HK-2 (cell line): ENCODE measurements at regions not wholly inside any gene's neighbourhood (a gene's known extent, or its start where the extent isn't known, plus 50 kb on each side); places are given as distances from the start of the nearest gene placed in this dataset.

Experiments used
- DNase-seq: peaks from one replicate; pipeline ENCODE4 v3.0.0-alpha.2; 2018; ENCODE audit not compliant: unreplicated experiment

GRCh38 chr10:78479467-78479866 is 445.8 kb downstream of the RPS24 start:
- no peak for DNase-seq

GRCh38 chr10:78481842-78482241 is 448.2 kb downstream of the RPS24 start:
- no peak for DNase-seq

- no peak for DNase-seq
These were observed 450.0 kb downstream of the RPS24 start for GRCh38 chr10:78483641-78484040.

- DNase-seq, result no peak
These were observed 455.4 kb downstream of the RPS24 start for GRCh38 chr10:78489034-78489433.

GRCh38 chr10:78491812-78492211 is 458.1 kb downstream of the RPS24 start:
- DNase-seq, result no peak

GRCh38 chr10:78492424-78492823 is 458.8 kb downstream of the RPS24 start:
- DNase-seq, result no peak

- DNase-seq, result no peak
These were observed 460.5 kb downstream of the RPS24 start for GRCh38 chr10:78494179-78494578.

GRCh38 chr10:78502210-78502936 is 468.7 kb downstream of the RPS24 start:
- no peak for DNase-seq

GRCh38 chr10:78504181-78504580 is 470.5 kb downstream of the RPS24 start:
- DNase-seq, result no peak

GRCh38 chr10:78505657-78506056 is 472.0 kb downstream of the RPS24 start:
- DNase-seq, result no peak

- no peak for DNase-seq
These were observed 473.0 kb downstream of the RPS24 start for GRCh38 chr10:78506614-78507013.

- no peak for DNase-seq
These were observed 474.0 kb downstream of the RPS24 start for GRCh38 chr10:78507510-78508160.

- no peak for DNase-seq
These were observed 475.5 kb downstream of the RPS24 start for GRCh38 chr10:78508955-78509748.

- no peak for DNase-seq
These were observed 477.1 kb downstream of the RPS24 start for GRCh38 chr10:78510566-78511323.

- DNase-seq, result no peak
These were observed 477.9 kb downstream of the RPS24 start for GRCh38 chr10:78511324-78512204.

GRCh38 chr10:78512205-78512550 is 478.5 kb downstream of the RPS24 start:
- DNase-seq, result no peak

- DNase-seq, result no peak
These were observed 479.7 kb downstream of the RPS24 start for GRCh38 chr10:78513330-78513729.

- no peak for DNase-seq
These were observed 480.3 kb downstream of the RPS24 start for GRCh38 chr10:78513986-78514385.

GRCh38 chr10:78514459-78514858 is 480.8 kb downstream of the RPS24 start:
- no peak for DNase-seq

- no peak for DNase-seq
These were observed 481.6 kb downstream of the RPS24 start for GRCh38 chr10:78515038-78515872.
